WTC11 (cell line): ENCODE measurements at regions not wholly inside any gene's neighbourhood (a gene's known extent, or its start where the extent isn't known, plus 50 kb on each side); places are given as distances from the start of the nearest gene placed in this dataset.

Experiments used
- ATAC-seq: fragments of 200-7000 bp; cut with Tn5 transposase; 2 replicates; pipeline ENCODE4 v1.10.0; 2021; ENCODE audit warnings: mild to moderate bottlenecking, moderate library complexity
- CTCF ChIA-PET: fragments of 300-600 bp; sonication (Branson Sonifier 250); formaldehyde crosslinking; loops from one replicate; lab custom pipeline; 2021; ENCODE audit warnings: antibody characterized with exemption; lab: Charles Lee
- POLR2A ChIA-PET: fragments of 350-600 bp; sonication (Branson Sonifier 250); formaldehyde crosslinking; loops from one replicate; lab custom pipeline; 2021; ENCODE audit warnings: antibody characterized with exemption; lab: Charles Lee
- DNase-seq: peaks from one replicate; pipeline ENCODE4 v3.0.0; 2021; ENCODE audit warnings: low spot score
- H3K27ac Mint-ChIP-seq: 2 replicates; pipeline ENCODE4 v1.8.0; 2021; ENCODE audit warnings: mixed read lengths
- H3K27me3 Mint-ChIP-seq: 2 replicates; pipeline ENCODE4 v1.8.0; 2021; ENCODE audit warnings: low read depth, mild to moderate bottlenecking, moderate library complexity, mixed read lengths
- H3K36me3 Mint-ChIP-seq: 2 replicates; pipeline ENCODE4 v1.8.0; 2021; ENCODE audit warnings: mixed read lengths
- H3K4me1 Mint-ChIP-seq: 2 replicates; pipeline ENCODE4 v1.8.0; 2022; ENCODE audit warnings: mixed read lengths
- H3K4me3 Mint-ChIP-seq: 2 replicates; pipeline ENCODE4 v1.8.0; 2021; ENCODE audit warnings: mild to moderate bottlenecking, moderate library complexity, mixed read lengths
- H3K9me3 Mint-ChIP-seq: 2 replicates; pipeline ENCODE4 v1.8.0; 2021; ENCODE audit warnings: mixed read lengths
- AFF4 ChIP-seq: sonication (generic); formaldehyde crosslinking; IDR thresholded peaks from 2 replicates; pipeline ENCODE4 v1.8.1; 2023; ENCODE audit warnings: mild to moderate bottlenecking, missing genetic modification reagents, borderline replicate concordance
- ATF2 ChIP-seq: sonication (generic); formaldehyde crosslinking; IDR thresholded peaks from 2 replicates; pipeline ENCODE4 v1.8.1; 2022; ENCODE audit warnings: low read depth, missing genetic modification reagents, borderline replicate concordance
- CBFB ChIP-seq: sonication (generic); formaldehyde crosslinking; IDR thresholded peaks from 2 replicates; pipeline ENCODE4 v1.8.1; 2022; ENCODE audit warnings: mild to moderate bottlenecking, low read depth, missing genetic modification reagents
- CREB1 ChIP-seq: sonication (generic); formaldehyde crosslinking; IDR thresholded peaks from 2 replicates; pipeline ENCODE4 v1.8.0; 2023; ENCODE audit warnings: mild to moderate bottlenecking, missing genetic modification reagents
- FOXJ3 ChIP-seq: sonication (generic); formaldehyde crosslinking; IDR thresholded peaks from 2 replicates; pipeline ENCODE4 v1.9.0; 2021; ENCODE audit warnings: missing genetic modification reagents, mild to moderate bottlenecking, borderline replicate concordance
- FOXK1 ChIP-seq: sonication (generic); formaldehyde crosslinking; IDR thresholded peaks from 2 replicates; pipeline ENCODE4 v1.8.0; 2022; ENCODE audit warnings: mild to moderate bottlenecking, moderate library complexity, missing genetic modification reagents
- FOXP1 ChIP-seq: sonication (generic); formaldehyde crosslinking; IDR thresholded peaks from 2 replicates; pipeline ENCODE4 v1.8.0; 2022; ENCODE audit warnings: missing genetic modification reagents, mild to moderate bottlenecking, moderate library complexity, borderline replicate concordance
- MYBL2 ChIP-seq: sonication (generic); formaldehyde crosslinking; IDR thresholded peaks from 2 replicates; pipeline ENCODE4 v1.8.1; 2023; ENCODE audit warnings: mild to moderate bottlenecking, moderate library complexity, missing genetic modification reagents
- SMAD3 ChIP-seq: sonication (generic); formaldehyde crosslinking; IDR thresholded peaks from 2 replicates; pipeline ENCODE4 v1.8.0; 2022; ENCODE audit warnings: missing genetic modification reagents, mild to moderate bottlenecking, borderline replicate concordance
- USF2 ChIP-seq: sonication (generic); formaldehyde crosslinking; IDR thresholded peaks from 2 replicates; pipeline ENCODE4 v1.8.1; 2023; ENCODE audit warnings: mild to moderate bottlenecking, missing genetic modification reagents, moderate library complexity
- ZNF138 ChIP-seq: sonication (generic); formaldehyde crosslinking; conservative IDR thresholded peaks from 2 replicates; pipeline ENCODE4 v1.8.1; 2022; ENCODE audit warnings: mild to moderate bottlenecking, moderate library complexity, missing genetic modification reagents
- ZNF512 ChIP-seq: sonication (generic); formaldehyde crosslinking; IDR thresholded peaks from 2 replicates; pipeline ENCODE4 v1.8.1; 2022; ENCODE audit warnings: missing genetic modification reagents, borderline replicate concordance
- TF ChIP-seq, protein P1 (sequence below): fragments of 200-600 bp; IDR thresholded peaks from 2 replicates; pipeline ENCODE4 v1.8.0; 2022; ENCODE audit warnings: antibody characterized with exemption
- TF ChIP-seq, protein P2 (sequence below): fragments of 250-450 bp; sonication (Bioruptor Pico); conservative IDR thresholded peaks from 2 replicates; pipeline ENCODE4 v1.9.0; 2021; ENCODE audit warnings: mild to moderate bottlenecking
- TF ChIP-seq, protein P3 (sequence below): fragments of 250-450 bp; sonication (Bioruptor Pico); IDR thresholded peaks from 2 replicates; pipeline ENCODE4 v2.1.2; 2022; ENCODE audit warnings: mild to moderate bottlenecking, moderate library complexity

DNA sequence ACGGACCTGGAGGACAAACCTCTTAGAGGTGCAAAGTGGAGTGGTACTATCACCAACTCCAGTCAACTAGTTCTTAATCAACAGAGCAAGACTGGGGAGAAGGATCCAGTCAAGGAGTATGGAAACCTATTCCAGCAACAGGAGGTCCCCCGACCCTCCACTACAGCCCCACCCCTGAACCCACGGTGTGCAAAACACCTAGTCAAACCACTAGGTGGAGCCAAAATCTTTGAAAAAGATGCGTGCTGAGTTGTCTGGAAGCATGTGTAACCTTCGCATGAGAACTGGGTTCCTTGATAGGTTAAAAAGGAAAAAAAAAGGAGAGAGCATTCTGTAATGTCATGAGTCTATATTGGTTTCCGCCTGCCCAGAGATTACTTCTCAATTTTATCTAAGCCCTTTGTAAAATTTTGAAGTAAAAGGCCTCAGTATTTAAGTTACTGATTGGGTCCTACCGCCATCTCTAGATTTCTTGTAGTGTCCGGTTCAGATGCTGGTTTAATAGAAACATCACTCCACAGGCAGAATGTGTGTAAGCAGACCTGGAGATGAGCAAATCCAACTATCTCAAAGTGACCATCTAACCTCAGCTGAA, 81.9 kb upstream of the HAO2 start:
- no peaks in the 10 kb centered on the region for H3K27me3 Mint-ChIP-seq
- DNase-seq (peak; percentile 65), ATAC-seq (peak; percentile 98)
- ChIA-PET POLR2A (no interaction called here), CTCF (interaction anchor here (1.1 to 3.0 kb wide), 4 partner anchors 12 to 80 kb away, joined by 4 to 15 read pairs (median 12); no protein-coding TSS in a partner anchor)
- H3K36me3 Mint-ChIP-seq = no peaks in the 10 kb centered on the region
- no peak overlapping the region for H3K4me3 Mint-ChIP-seq
- TF ChIP-seq FOXK1 (no peak), ZNF138 (CRISPR knock-in tag) (no peak)
- TF ChIP-seq, protein P1, sequence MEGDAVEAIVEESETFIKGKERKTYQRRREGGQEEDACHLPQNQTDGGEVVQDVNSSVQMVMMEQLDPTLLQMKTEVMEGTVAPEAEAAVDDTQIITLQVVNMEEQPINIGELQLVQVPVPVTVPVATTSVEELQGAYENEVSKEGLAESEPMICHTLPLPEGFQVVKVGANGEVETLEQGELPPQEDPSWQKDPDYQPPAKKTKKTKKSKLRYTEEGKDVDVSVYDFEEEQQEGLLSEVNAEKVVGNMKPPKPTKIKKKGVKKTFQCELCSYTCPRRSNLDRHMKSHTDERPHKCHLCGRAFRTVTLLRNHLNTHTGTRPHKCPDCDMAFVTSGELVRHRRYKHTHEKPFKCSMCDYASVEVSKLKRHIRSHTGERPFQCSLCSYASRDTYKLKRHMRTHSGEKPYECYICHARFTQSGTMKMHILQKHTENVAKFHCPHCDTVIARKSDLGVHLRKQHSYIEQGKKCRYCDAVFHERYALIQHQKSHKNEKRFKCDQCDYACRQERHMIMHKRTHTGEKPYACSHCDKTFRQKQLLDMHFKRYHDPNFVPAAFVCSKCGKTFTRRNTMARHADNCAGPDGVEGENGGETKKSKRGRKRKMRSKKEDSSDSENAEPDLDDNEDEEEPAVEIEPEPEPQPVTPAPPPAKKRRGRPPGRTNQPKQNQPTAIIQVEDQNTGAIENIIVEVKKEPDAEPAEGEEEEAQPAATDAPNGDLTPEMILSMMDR = peak; percentile 69
- peaks cover 22% of the 10 kb centered on the region for H3K4me1 Mint-ChIP-seq
- H3K27ac Mint-ChIP-seq = no peak overlapping the region
- H3K9me3 Mint-ChIP-seq = no peaks in the 10 kb centered on the region

DNA sequence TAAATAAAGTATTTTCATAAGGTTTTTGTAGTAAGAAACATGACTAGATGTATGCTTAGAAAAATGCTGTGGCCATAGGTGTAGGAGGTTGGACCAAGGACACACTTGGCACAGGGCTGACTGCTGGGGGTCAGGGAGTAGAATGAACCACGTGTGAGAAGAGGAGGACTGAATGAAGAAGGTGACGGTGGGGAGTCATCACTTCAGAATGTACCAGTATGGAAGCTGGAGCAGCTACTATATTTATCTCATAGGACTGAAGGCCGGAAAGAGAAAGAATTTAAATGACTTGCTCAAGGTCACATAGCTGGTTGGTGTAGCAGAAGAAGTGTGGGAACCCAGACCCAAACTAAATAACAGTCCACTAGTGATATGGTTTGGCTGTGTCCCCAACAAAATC, 79.8 kb upstream of the HAO2 start:
- Mint-ChIP-seq H3K9me3 (no peaks in the 10 kb centered on the region), H3K36me3 (peaks cover 4% of the 10 kb centered on the region), H3K27ac (no peak overlapping the region)
- no peak for DNase-seq
- TF ChIP-seq ATF2 (no peak), ZNF138 (CRISPR knock-in tag) (no peak), USF2 (CRISPR knock-in tag) (no peak), CREB1 (CRISPR knock-in tag) (no peak), ZNF512 (no peak), FOXJ3 (no peak)
- TF ChIP-seq, protein P2, sequence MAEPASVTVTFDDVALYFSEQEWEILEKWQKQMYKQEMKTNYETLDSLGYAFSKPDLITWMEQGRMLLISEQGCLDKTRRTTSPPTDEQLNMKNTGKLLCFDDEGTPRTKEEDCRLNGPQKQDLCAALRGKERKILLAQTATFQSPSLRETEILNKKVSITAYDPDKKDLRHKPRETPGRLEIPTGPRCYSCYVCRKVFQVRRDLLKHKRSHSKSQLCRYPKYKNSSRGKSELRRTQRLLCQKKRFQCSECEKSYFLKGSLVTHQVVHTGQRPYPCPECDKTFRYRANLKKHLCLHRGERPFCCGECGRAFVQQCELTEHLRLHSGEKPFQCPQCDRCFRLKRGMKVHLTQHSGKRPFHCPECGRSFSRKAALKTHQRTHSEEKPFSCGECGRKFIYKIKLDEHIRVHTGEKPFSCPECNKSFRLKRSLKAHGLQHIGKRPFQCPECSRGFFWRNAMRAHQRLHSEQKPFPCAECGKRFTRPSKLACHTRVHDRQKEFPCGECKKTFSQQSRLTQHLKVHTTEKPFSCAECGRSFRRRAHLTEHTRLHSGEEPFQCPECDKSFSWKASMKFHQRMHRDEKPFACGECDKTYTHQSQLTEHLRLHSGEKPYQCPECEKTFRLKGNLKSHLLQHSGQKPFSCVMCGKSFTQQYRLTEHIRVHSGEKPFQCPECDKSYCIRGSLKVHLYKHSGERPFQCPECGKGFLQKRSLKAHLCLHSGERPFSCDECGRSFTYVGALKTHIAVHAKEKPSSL (CRISPR knock-in tag) = no peak
- TF ChIP-seq, protein P3, sequence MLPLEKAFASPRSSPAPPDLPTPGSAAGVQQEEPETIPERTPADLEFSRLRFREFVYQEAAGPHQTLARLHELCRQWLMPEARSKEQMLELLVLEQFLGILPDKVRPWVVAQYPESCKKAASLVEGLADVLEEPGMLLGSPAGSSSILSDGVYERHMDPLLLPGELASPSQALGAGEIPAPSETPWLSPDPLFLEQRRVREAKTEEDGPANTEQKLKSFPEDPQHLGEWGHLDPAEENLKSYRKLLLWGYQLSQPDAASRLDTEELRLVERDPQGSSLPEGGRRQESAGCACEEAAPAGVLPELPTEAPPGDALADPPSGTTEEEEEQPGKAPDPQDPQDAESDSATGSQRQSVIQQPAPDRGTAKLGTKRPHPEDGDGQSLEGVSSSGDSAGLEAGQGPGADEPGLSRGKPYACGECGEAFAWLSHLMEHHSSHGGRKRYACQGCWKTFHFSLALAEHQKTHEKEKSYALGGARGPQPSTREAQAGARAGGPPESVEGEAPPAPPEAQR (CRISPR knock-in tag) = no peak
- TF ChIP-seq, all 79 proteins: peak for 0
- H3K4me3 Mint-ChIP-seq = no peak overlapping the region
- ChIA-PET CTCF (interaction anchor here (2.3 to 3.0 kb wide), 3 partner anchors 14 to 78 kb away, joined by 11 to 15 read pairs (median 14); no protein-coding TSS in a partner anchor), POLR2A (no interaction called here)
- peaks cover 38% of the 10 kb centered on the region for H3K4me1 Mint-ChIP-seq
- ATAC-seq = no peak
- no peaks in the 10 kb centered on the region for H3K27me3 Mint-ChIP-seq

GRCh38 chr1:119290297-119290696, 78.3 kb upstream of the HAO2 start:
- Mint-ChIP-seq H3K36me3 (peaks cover 4% of the 10 kb centered on the region), H3K4me3 (no peak overlapping the region), H3K27me3 (no peaks in the 10 kb centered on the region), H3K9me3 (no peaks in the 10 kb centered on the region), H3K4me1 (peaks cover 53% of the 10 kb centered on the region), H3K27ac (no peak overlapping the region)
- ATAC-seq (no peak), DNase-seq (no peak)
- ChIA-PET CTCF (interaction anchor here (0.9 kb wide), 1 partner anchor 77 kb away, joined by 3 read pairs; no protein-coding TSS in a partner anchor), POLR2A (no interaction called here)
- no peak for TF ChIP-seq CBFB
- no peak for TF ChIP-seq SMAD3 (CRISPR knock-in tag)
- no peak for TF ChIP-seq MYBL2
- TF ChIP-seq FOXJ3 = no peak
- no peak for TF ChIP-seq FOXP1 (CRISPR knock-in tag)
- no peak for TF ChIP-seq AFF4 (CRISPR knock-in tag)
